CD4-positive, alpha-beta T cell (primary cell): ENCODE measurements at regions not wholly inside any gene's neighbourhood (a gene's known extent, or its start where the extent isn't known, plus 50 kb on each side); places are given as distances from the start of the nearest gene placed in this dataset.

Experiments used
- ATAC-seq: fragments of 200-7000 bp; cut with Tn5 transposase; one replicate; pipeline ENCODE4 v1.10.0; 2022; ENCODE audit warnings: mild to moderate bottlenecking; ENCODE audit not compliant: poor library complexity
- CTCF ChIA-PET: fragments of 350-600 bp; sonication (Branson Sonifier 250); formaldehyde crosslinking; loops from one replicate; lab custom pipeline; 2021; ENCODE audit warnings: antibody characterized with exemption, inconsistent platforms; lab: Charles Lee
- POLR2A ChIA-PET: fragments of 350-600 bp; sonication (Branson Sonifier 250); formaldehyde crosslinking; loops from one replicate; lab custom pipeline; 2021; ENCODE audit warnings: antibody characterized with exemption, inconsistent platforms; lab: Charles Lee
- DNase-seq, 14 experiments: peaks; one replicate each; pipeline ENCODE4 v3.0.0-alpha.2; 2013 to 2020; ENCODE audit warnings: mixed read lengths in 2 of 14
- H3K27ac ChIP-seq, 2 donors: one replicate each; pipeline versions ENCODE4 v1.5.1 to v1.7.0; 2013; ENCODE audit warnings: low read length in 2 of 2, low read depth in 1 of 2, mild to moderate bottlenecking in 1 of 2
- H3K27me3 ChIP-seq, 2 experiments: 1 replicate in 1 of 2; 2 replicates in 1 of 2; pipeline versions ENCODE4 v1.6.1 to v1.7.0; 2013; ENCODE audit warnings: low read length in 2 of 2, control low read depth in 1 of 2, mild to moderate bottlenecking in 1 of 2, moderate library complexity in 1 of 2; ENCODE audit not compliant: insufficient read depth in 2 of 2, control insufficient read depth in 1 of 2
- H3K36me3 ChIP-seq: one replicate; pipeline ENCODE4 v1.6.1; 2013; ENCODE audit warnings: low read length, control low read depth; ENCODE audit not compliant: insufficient read depth
- H3K4me1 ChIP-seq: one replicate; pipeline ENCODE4 v1.6.1; 2013; ENCODE audit warnings: low read length, control low read depth; ENCODE audit not compliant: insufficient read depth
- H3K4me3 ChIP-seq: one replicate; pipeline ENCODE4 v1.5.1; 2013; ENCODE audit warnings: mild to moderate bottlenecking, low read length, moderate library complexity
- H3K9me3 ChIP-seq, 2 experiments: 1 replicate in 1 of 2; 2 replicates in 1 of 2; pipeline versions ENCODE4 v1.6.1 to v1.7.0; 2013; ENCODE audit warnings: low read length in 2 of 2, mild to moderate bottlenecking in 2 of 2, control low read depth in 1 of 2, moderate library complexity in 1 of 2; ENCODE audit not compliant: control insufficient read depth in 1 of 2, insufficient read depth in 1 of 2
- H3K27ac Mint-ChIP-seq: one replicate; pipeline ENCODE4 v1.8.0; 2020; ENCODE audit warnings: mixed read lengths
- H3K27me3 Mint-ChIP-seq: one replicate; pipeline ENCODE4 v1.8.0; 2021; ENCODE audit warnings: mixed read lengths
- H3K36me3 Mint-ChIP-seq: one replicate; pipeline ENCODE4 v1.8.0; 2021; ENCODE audit warnings: low read depth, mixed read lengths
- H3K4me1 Mint-ChIP-seq: one replicate; pipeline ENCODE4 v1.8.0; 2021; ENCODE audit warnings: low read depth, mixed read lengths
- H3K4me3 Mint-ChIP-seq: one replicate; pipeline ENCODE4 v1.8.0; 2020; ENCODE audit warnings: mild to moderate bottlenecking, mixed read lengths
- H3K9me3 Mint-ChIP-seq: one replicate; pipeline ENCODE4 v1.8.0; 2020; ENCODE audit warnings: mixed read lengths
- CTCF ChIP-seq: fragments of 200-600 bp; IDR thresholded peaks from one replicate; pipeline ENCODE4 v1.8.0; 2022; ENCODE audit warnings: antibody characterized with exemption, mild to moderate bottlenecking
- intact Hi-C, 2 experiments: fragments of 100-400 bp; cut with DNase I in 1 of 2; cut with micrococcal nuclease in 1 of 2; formaldehyde crosslinking; loops; one replicate each; pipeline versions ENCODE4 v1.15.1 to v1.9.0; 2023 to 2025; cut with DNase I, micrococcal nuclease

DNA sequence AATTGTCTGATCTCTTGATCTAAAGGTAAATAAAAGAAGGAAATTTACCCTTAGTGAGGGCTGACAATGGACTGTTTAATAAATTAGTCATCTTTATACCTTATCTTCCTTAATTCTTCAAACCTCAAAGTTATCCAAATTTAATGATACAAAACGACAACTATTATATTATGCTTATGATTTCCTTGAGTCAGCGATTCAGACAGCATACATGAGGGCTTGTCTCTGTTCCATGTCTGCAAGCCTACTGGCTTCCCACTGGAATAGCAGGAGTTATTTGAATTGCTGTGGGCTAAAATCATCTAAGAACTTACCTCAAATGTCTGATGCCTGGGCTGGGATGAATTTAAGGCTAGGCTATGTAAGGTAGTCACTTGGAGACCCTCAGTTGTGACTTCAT, 197.2 kb upstream of the MDGA2 start:
- POLR2A ChIA-PET: no interaction called here
- H3K27me3 ChIP-seq: no peaks in the 10 kb centered on the region

DNA sequence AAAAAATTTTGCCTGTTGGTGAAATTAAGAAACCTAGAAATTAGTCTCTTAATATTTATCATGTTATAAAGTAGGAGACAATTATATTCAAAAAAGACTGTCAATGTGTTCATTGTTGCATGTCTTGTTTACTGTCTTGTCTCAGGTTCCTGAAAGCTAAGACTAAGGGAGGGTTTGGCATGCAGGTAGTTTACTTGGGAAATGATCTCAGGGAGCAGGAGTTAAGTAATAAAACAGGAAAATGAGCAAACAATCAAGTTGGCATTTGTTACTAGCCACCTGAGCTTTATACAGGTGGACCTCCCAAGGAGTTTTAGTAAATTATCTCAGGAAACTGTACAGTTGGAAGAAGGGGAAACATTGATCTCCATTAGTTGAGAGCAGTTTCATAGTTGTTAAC, 188.0 kb upstream of the MDGA2 start:
- peaks cover 5% of the 10 kb centered on the region for H3K9me3 Mint-ChIP-seq
- ChIA-PET CTCF (no interaction called here), POLR2A (no interaction called here)
- no peaks in the 10 kb centered on the region for H3K27me3 Mint-ChIP-seq
- H3K36me3 Mint-ChIP-seq: no peaks in the 10 kb centered on the region
- no peaks in the 10 kb centered on the region for H3K4me1 Mint-ChIP-seq
- TF ChIP-seq CTCF: no peak
- H3K4me3 ChIP-seq: no peak overlapping the region
- intact Hi-C loops: no loop called here
- no peak overlapping the region for H3K27ac Mint-ChIP-seq
- H3K4me3 Mint-ChIP-seq: no peak overlapping the region
- no peak overlapping the region for H3K27ac ChIP-seq
- no peaks in the 10 kb centered on the region for H3K4me1 ChIP-seq
- no peaks in the 10 kb centered on the region for H3K36me3 ChIP-seq
- H3K27me3 ChIP-seq: no peaks in the 10 kb centered on the region
- ATAC-seq: no peak
- DNase-seq: no peak
- no peaks in the 10 kb centered on the region for H3K9me3 ChIP-seq

More for the DNA sequence above, 197.2 kb upstream of the MDGA2 start:
- Histone ChIP-seq H3K27ac (no peak overlapping the region), H3K4me3 (no peak overlapping the region), H3K9me3 (no peaks in the 10 kb centered on the region), H3K4me1 (no peaks in the 10 kb centered on the region), H3K36me3 (no peaks in the 10 kb centered on the region)
- CTCF ChIA-PET: interaction anchor here (1.0 kb wide), 1 partner anchor 10 kb away, joined by 3 read pairs; no protein-coding TSS in a partner anchor
- no peak for DNase-seq
- intact Hi-C loops: no loop called here
- Mint-ChIP-seq H3K27ac (no peak overlapping the region), H3K4me3 (no peak overlapping the region), H3K27me3 (no peaks in the 10 kb centered on the region), H3K4me1 (no peaks in the 10 kb centered on the region), H3K9me3 (peaks cover 7% of the 10 kb centered on the region), H3K36me3 (no peaks in the 10 kb centered on the region)
- TF ChIP-seq CTCF: no peak
- ATAC-seq: no peak

GRCh38 chr14:47857646-47858045, 182.2 kb upstream of the MDGA2 start:
- no peak overlapping the region for H3K4me3 Mint-ChIP-seq
- H3K27ac Mint-ChIP-seq: no peak overlapping the region
- DNase-seq: no peak
- Histone ChIP-seq H3K4me3 (no peak overlapping the region), H3K4me1 (no peaks in the 10 kb centered on the region), H3K9me3 (no peaks in the 10 kb centered on the region), H3K36me3 (no peaks in the 10 kb centered on the region), H3K27me3 (no peaks in the 10 kb centered on the region), H3K27ac (no peak overlapping the region)
- no peak for TF ChIP-seq CTCF
- no peaks in the 10 kb centered on the region for H3K36me3 Mint-ChIP-seq
- no peak for ATAC-seq
- intact Hi-C loops: no loop called here
- CTCF ChIA-PET: no interaction called here
- H3K27me3 Mint-ChIP-seq: no peaks in the 10 kb centered on the region
- no peaks in the 10 kb centered on the region for H3K4me1 Mint-ChIP-seq
- peaks cover 9% of the 10 kb centered on the region for H3K9me3 Mint-ChIP-seq
- POLR2A ChIA-PET: no interaction called here
